HepG2 (cell line): ENCODE measurements at regions not wholly inside any gene's neighbourhood (a gene's known extent, or its start where the extent isn't known, plus 50 kb on each side); places are given as distances from the start of the nearest gene placed in this dataset.
A peak's percentile ranks its signal among the peaks of the same experiment; 100 is the strongest.

ENCODE experiments used
- ATAC-seq: fragments of 200-7000 bp; cut with Tn5 transposase; 3 replicates; pipeline ENCODE4 v1.9.1; 2020; ENCODE audit warnings: mild to moderate bottlenecking, moderate library complexity
- BruUV-seq: library from RNA; stranded (reverse); fragments of 400-500 nt; replicated peaks from 2 replicates; lab custom pipeline; 2021; lab: Mats Ljungman, UMichigan
- CTCF ChIA-PET: fragments of 300-600 bp; formaldehyde crosslinking; extraction: SDS; loops from one replicate; lab custom pipeline; 2021; ENCODE audit warnings: low total read pairs, inconsistent platforms, low intra/inter-chr PET ratio; lab: Yijun Ruan, JAX
- POLR2A ChIA-PET: fragments of 350-600 bp; sonication (Branson Sonifier 250); formaldehyde crosslinking; loops from one replicate; lab custom pipeline; 2020; ENCODE audit warnings: antibody characterized with exemption, inconsistent platforms; lab: Yijun Ruan, JAX
- DNase-seq: peaks from one replicate; pipeline ENCODE4 v3.0.0-alpha.2; 2015; ENCODE audit warnings: low spot score
- FAIRE-seq: peaks from 3 replicates; lab custom pipeline; 2011; peaks lifted over from hg19 to GRCh38; lab: Jason Lieb, UNC
- H2AFZ ChIP-seq: one replicate; pipeline ENCODE4 v1.6.1; 2011; ENCODE audit warnings: low read length, inconsistent platforms
- H3K27ac ChIP-seq: fragments of 300-600 bp; 3 replicates; pipeline ENCODE4 v1.8.0; 2011; ENCODE audit warnings: mixed run types, mild to moderate bottlenecking, mixed read lengths, low read length, inconsistent platforms; ENCODE audit not compliant: insufficient read depth; ENCODE audit errors: extremely low read length
- H3K27me3 ChIP-seq, 2 experiments: fragments of 200-600 bp in 1 of 2; 2 replicates in 1 of 2; 3 replicates in 1 of 2; pipeline versions ENCODE4 v1.6.0 to v1.8.0; 2011; ENCODE audit warnings: low read length in 2 of 2, mild to moderate bottlenecking in 2 of 2, moderate library complexity in 2 of 2, inconsistent platforms in 1 of 2; ENCODE audit not compliant: insufficient read depth in 2 of 2, control insufficient read depth in 1 of 2
- H3K36me3 ChIP-seq, 2 experiments: fragments of 200-600 bp in 1 of 2; replicated peaks in 1 of 2; 2 replicates in 1 of 2; 3 replicates in 1 of 2; pipeline versions ENCODE4 v1.5.1 to v1.8.0; 2011; ENCODE audit warnings: low read length in 2 of 2, inconsistent platforms in 1 of 2; ENCODE audit not compliant: insufficient read depth in 2 of 2, control insufficient read depth in 1 of 2
- H3K4me1 ChIP-seq: 2 replicates; pipeline ENCODE4 v1.5.1; 2012; ENCODE audit warnings: low read length, inconsistent platforms; ENCODE audit not compliant: insufficient read depth
- H3K4me2 ChIP-seq: 2 replicates; pipeline ENCODE4 v1.6.0; 2011; ENCODE audit warnings: low read depth, low read length, inconsistent platforms
- H3K4me3 ChIP-seq, 3 experiments: fragments of 200-600 bp in 1 of 3; sonication (generic), shearing (Covaris generic) in 1 of 3; replicated peaks in 1 of 3; 2 replicates each; pipeline ENCODE4 v1.5.1; 2011 to 2016; ENCODE audit warnings: low read length in 3 of 3, inconsistent platforms in 2 of 3, low read depth in 2 of 3, mild to moderate bottlenecking in 2 of 3, control low read depth in 1 of 3, mixed read lengths in 1 of 3; ENCODE audit not compliant: insufficient read depth in 1 of 3
- H3K79me2 ChIP-seq: one replicate; pipeline ENCODE4 v1.6.1; 2011; ENCODE audit warnings: low read length, inconsistent platforms; ENCODE audit not compliant: insufficient read depth
- H3K9ac ChIP-seq: 2 replicates; pipeline ENCODE4 v1.6.0; 2011; ENCODE audit warnings: mild to moderate bottlenecking, low read depth, low read length, inconsistent platforms; ENCODE audit not compliant: insufficient read depth
- H3K9me3 ChIP-seq: 2 replicates; pipeline ENCODE4 v1.5.1; 2012; ENCODE audit warnings: mild to moderate bottlenecking, low read length
- H4K20me1 ChIP-seq: 2 replicates; pipeline ENCODE4 v1.6.0; 2011; ENCODE audit warnings: inconsistent platforms, mild to moderate bottlenecking, low read length, moderate library complexity; ENCODE audit not compliant: insufficient read depth
- DBP ChIP-seq: sonication (generic); formaldehyde crosslinking; IDR thresholded peaks from 2 replicates; pipeline ENCODE4 v1.4.0; 2020; ENCODE audit warnings: missing genetic modification reagents; ENCODE audit errors: not compliant biosample characterization
- MAFG ChIP-seq: sonication (generic); formaldehyde crosslinking; IDR thresholded peaks from 2 replicates; pipeline ENCODE4 v1.5.1; 2020; ENCODE audit warnings: mild to moderate bottlenecking, missing genetic modification reagents
- MZF1 ChIP-seq: sonication (generic); formaldehyde crosslinking; IDR thresholded peaks from 2 replicates; pipeline ENCODE4 v1.8.1; 2023; ENCODE audit warnings: mild to moderate bottlenecking, missing genetic modification reagents, borderline replicate concordance
- SNRNP70 ChIP-seq: fragments of 200-400 bp; formaldehyde crosslinking; IDR thresholded peaks from 2 replicates; pipeline ENCODE4 v1.6.1; 2017; ENCODE audit warnings: mild to moderate bottlenecking, low read depth, low read length, moderate library complexity
- SRSF9 ChIP-seq: fragments of 200-400 bp; formaldehyde crosslinking; IDR thresholded peaks from 2 replicates; pipeline ENCODE4 v1.6.1; 2018; ENCODE audit warnings: borderline replicate concordance, mild to moderate bottlenecking, low read depth, low read length; ENCODE audit not compliant: insufficient read depth, poor library complexity, severe bottlenecking
- TCF7 ChIP-seq: sonication (generic); IDR thresholded peaks from 2 replicates; pipeline ENCODE4 v1.6.1; 2016; ENCODE audit warnings: antibody characterized with exemption, low read depth
- ZNF17 ChIP-seq: sonication (generic); formaldehyde crosslinking; IDR thresholded peaks from 2 replicates; pipeline ENCODE4 v1.5.0; 2020; ENCODE audit warnings: mild to moderate bottlenecking, missing genetic modification reagents
- ZNF841 ChIP-seq: sonication (generic); formaldehyde crosslinking; IDR thresholded peaks from 2 replicates; pipeline ENCODE4 v1.8.1; 2023; ENCODE audit warnings: missing genetic modification reagents, borderline replicate concordance
- WGBS: methylation state at CpG from one replicate; pipeline ENCODE4 v1.1.6; 2017; ENCODE audit warnings: low lambda C conversion rate; 5-methylcytosine and 5-hydroxymethylcytosine counted together
- in situ Hi-C: cut with HindIII; loops from 2 replicates; pipeline ENCODE4 v1.10.0; 2017; ENCODE audit warnings: low pct_unique_long_range_greater_than_20kb; ENCODE audit not compliant: extremely low pct_ligation_motif_present
- intact Hi-C: fragments of 100-400 bp; cut with micrococcal nuclease; formaldehyde crosslinking; loops from one replicate; pipeline ENCODE4 v1.10.0; 2022; ENCODE audit not compliant: unreplicated experiment

- no peak for TF ChIP-seq DBP (CRISPR knock-in tag)
- TF ChIP-seq TCF7: no peak
- TF ChIP-seq ZNF841 (CRISPR knock-in tag): no peak
- TF ChIP-seq MAFG (CRISPR knock-in tag): no peak
- TF ChIP-seq, all 625 proteins: peak for 0
Measured at GRCh38 chr16:9343276-9343675, 251.8 kb downstream of the HAPSTR1 start (continued).

GRCh38 chr16:9344508-9344907 is 253.1 kb downstream of the HAPSTR1 start:
- DNase-seq: no peak
- Histone ChIP-seq H3K4me1 (no peaks in the 10 kb centered on the region), H3K79me2 (no peaks in the 10 kb centered on the region), H3K27me3 (no peaks in the 10 kb centered on the region; a peak in 2 of 5 replicates), H4K20me1 (no peaks in the 10 kb centered on the region), H3K36me3 (no peaks in the 10 kb centered on the region), H3K27ac (no peak overlapping the region), H3K4me3 (no peak overlapping the region), H3K9me3 (peaks cover 10% of the 10 kb centered on the region), H2AFZ (no peak overlapping the region), H3K9ac (no peak overlapping the region), H3K4me2 (no peak overlapping the region)
- in situ Hi-C loops: no loop called here
- no TSS peak for BruUV-seq
- no peak for ATAC-seq
- ChIA-PET POLR2A (no interaction called here), CTCF (no interaction called here)
- no peak for FAIRE-seq
- 29% methylated on average over 4 of the region's 4 CpGs for WGBS
- intact Hi-C loops: no loop called here
- no peak for TF ChIP-seq MZF1
- TF ChIP-seq SRSF9: peak; percentile 6
- no peak for TF ChIP-seq ZNF17
- TF ChIP-seq SNRNP70: no peak
